ENCODE measurements at regions not wholly inside any gene's neighbourhood (a gene's known extent, or its start where the extent isn't known, plus 50 kb on each side); places are given as distances from the start of the nearest gene placed in this dataset.

- H2AFZ ChIP-seq, result no peak overlapping the region
Measured at GRCh38 chr13:63438951-63439350, 2023.3 kb upstream of the PCDH20 start.

DNA sequence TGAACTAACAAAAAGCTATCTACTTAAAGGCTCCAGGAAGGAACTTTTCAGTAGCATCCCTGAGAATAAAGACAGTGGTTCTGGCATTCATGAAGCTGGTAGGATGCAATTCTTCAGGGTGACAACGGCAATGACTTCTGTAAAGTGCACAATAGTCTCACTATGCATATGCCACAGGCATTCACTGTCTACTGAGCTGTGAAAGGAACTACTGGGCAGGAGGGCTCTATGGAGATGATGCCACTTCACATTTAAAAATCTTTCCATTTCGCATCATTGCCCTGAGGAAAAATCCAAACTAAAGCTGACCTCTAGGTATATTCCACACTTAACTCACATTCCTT is 2020.6 kb upstream of the PCDH20 start:
- H3K9me3 ChIP-seq (ENCODE audit: low read depth), result no peaks in the 10 kb centered on the region
- no peak for DNase-seq (ENCODE audit: low spot score)
- no peak overlapping the region for H3K4me3 ChIP-seq
- H3K27ac ChIP-seq, result no peak overlapping the region
- H3K79me2 ChIP-seq, result no peaks in the 10 kb centered on the region
- no peaks in the 10 kb centered on the region for H3K4me1 ChIP-seq (ENCODE audit: insufficient read depth)
- no peaks in the 10 kb centered on the region for H3K27me3 ChIP-seq
- no peak overlapping the region for H3K4me2 ChIP-seq
- WGBS (ENCODE audit: low lambda C conversion rate, missing lambda C conversion rate), result 93% methylated on average over 2 of the region's 2 CpGs
- no peaks in the 10 kb centered on the region for H3K36me3 ChIP-seq (replicated peaks; ENCODE audit: insufficient read depth, low read depth)
- H2AFZ ChIP-seq, result no peak overlapping the region
- no peaks in the 10 kb centered on the region for H4K20me1 ChIP-seq (ENCODE audit: insufficient read depth, poor library complexity, severe bottlenecking)
- H3K9me2 ChIP-seq (replicated peaks; ENCODE audit: insufficient read depth), result no peaks in the 10 kb centered on the region
- TF ChIP-seq EZH2 (IDR thresholded peaks at IDR 0.05; ENCODE audit: borderline replicate concordance) (no peak), CTCF (IDR thresholded peaks at IDR 0.05; ENCODE audit: poor library complexity) (no peak), EZH2phosphoT487 (IDR thresholded peaks at IDR 0.05; ENCODE audit: low read depth, severe bottlenecking, unreplicated experiment) (no peak)

More at GRCh38 chr13:63438951-63439350, 2023.3 kb upstream of the PCDH20 start:
- Histone ChIP-seq H3K27me3 (no peaks in the 10 kb centered on the region), H3K27ac (no peak overlapping the region), H3K4me1 (ENCODE audit: insufficient read depth) (no peaks in the 10 kb centered on the region), H3K36me3 (replicated peaks; ENCODE audit: insufficient read depth, low read depth) (no peaks in the 10 kb centered on the region), H3K79me2 (no peaks in the 10 kb centered on the region), H3K4me3 (no peak overlapping the region), H3K9me2 (replicated peaks; ENCODE audit: insufficient read depth) (no peaks in the 10 kb centered on the region), H3K4me2 (no peak overlapping the region), H3K9me3 (ENCODE audit: low read depth) (no peaks in the 10 kb centered on the region), H4K20me1 (ENCODE audit: insufficient read depth, poor library complexity, severe bottlenecking) (no peaks in the 10 kb centered on the region)
- no peak for TF ChIP-seq CTCF (IDR thresholded peaks at IDR 0.05; ENCODE audit: poor library complexity)
- 18% methylated on average over 4 of the region's 4 CpGs for WGBS (ENCODE audit: low lambda C conversion rate, missing lambda C conversion rate)
- DNase-seq (ENCODE audit: low spot score), result no peak

- no peaks in the 10 kb centered on the region for H4K20me1 ChIP-seq (ENCODE audit: insufficient read depth, poor library complexity, severe bottlenecking)
- no peak overlapping the region for H2AFZ ChIP-seq
- no peaks in the 10 kb centered on the region for H3K4me1 ChIP-seq (ENCODE audit: insufficient read depth)
- no peaks in the 10 kb centered on the region for H3K79me2 ChIP-seq
- H3K9me2 ChIP-seq (replicated peaks; ENCODE audit: insufficient read depth), result no peaks in the 10 kb centered on the region
- WGBS (ENCODE audit: low lambda C conversion rate, missing lambda C conversion rate), result 48% methylated on average over 2 of the region's 2 CpGs
- peak; percentile 8 for DNase-seq (ENCODE audit: low spot score)
- H3K27ac ChIP-seq, result no peak overlapping the region
- no peaks in the 10 kb centered on the region for H3K27me3 ChIP-seq
- H3K36me3 ChIP-seq (replicated peaks; ENCODE audit: insufficient read depth, low read depth), result no peaks in the 10 kb centered on the region
- H3K4me2 ChIP-seq, result no peak overlapping the region
- H3K4me3 ChIP-seq, result no peak overlapping the region
- TF ChIP-seq CTCF (IDR thresholded peaks at IDR 0.05; ENCODE audit: poor library complexity) (no peak), EZH2 (IDR thresholded peaks at IDR 0.05; ENCODE audit: borderline replicate concordance) (no peak), EZH2phosphoT487 (IDR thresholded peaks at IDR 0.05; ENCODE audit: low read depth, severe bottlenecking, unreplicated experiment) (no peak)
- no peaks in the 10 kb centered on the region for H3K9me3 ChIP-seq (ENCODE audit: low read depth)
Measured at GRCh38 chr13:63435667-63436324, 2020.1 kb upstream of the PCDH20 start.

Measured in hepatocyte (in vitro differentiated cells).